Sigmoid colon (tissue), 4 donors: ENCODE measurements at regions not wholly inside any gene's neighbourhood (a gene's known extent, or its start where the extent isn't known, plus 50 kb on each side); places are given as distances from the start of the nearest gene placed in this dataset.

Source experiments
- CTCF ChIP-seq, 4 experiments: fragments of 450-650 bp in 3 of 4; fragments of 200-600 bp in 1 of 4; IDR thresholded peaks; one replicate each; pipeline ENCODE4 v1.5.1; 2016 to 2019; ENCODE audit warnings: antibody characterized with exemption in 4 of 4, mild to moderate bottlenecking in 3 of 4, moderate library complexity in 2 of 4
- POLR2AphosphoS5 ChIP-seq, 4 donors: sonication (generic); formaldehyde crosslinking; IDR thresholded peaks; one replicate each; pipeline ENCODE4 v1.6.1; 2017; ENCODE audit warnings: antibody characterized with exemption in 4 of 4

- TF ChIP-seq POLR2AphosphoS5 (IDR thresholded peaks at IDR 0.05): no peak
- TF ChIP-seq CTCF (IDR thresholded peaks at IDR 0.05): no peak
These were observed 155.7 kb upstream of the SOX1 start for GRCh38 chr13:111911121-111911720.
